HepG2 (cell line): ENCODE measurements at regions not wholly inside any gene's neighbourhood (a gene's known extent, or its start where the extent isn't known, plus 50 kb on each side); places are given as distances from the start of the nearest gene placed in this dataset.

ENCODE experiments used
- ARID3A ChIP-seq: IDR thresholded peaks from 2 replicates; pipeline ENCODE4 v1.6.1; 2012; ENCODE audit warnings: low read depth, low read length, improper control_type of control experiment
- BCL6 ChIP-seq: IDR thresholded peaks from 2 replicates; pipeline ENCODE4 v1.6.1; 2016; ENCODE audit warnings: missing genetic modification reagents, missing compliant biosample characterization
- CEBPZ ChIP-seq: IDR thresholded peaks from 2 replicates; pipeline ENCODE4 v1.6.1; 2012; ENCODE audit warnings: low read length, improper control_type of control experiment
- FOXK1 ChIP-seq: sonication (generic); formaldehyde crosslinking; IDR thresholded peaks from 2 replicates; pipeline ENCODE4 v1.4.0; 2020; ENCODE audit warnings: low read depth, missing genetic modification reagents, borderline replicate concordance
- HOXA3 ChIP-seq: sonication (generic); formaldehyde crosslinking; IDR thresholded peaks from 2 replicates; pipeline ENCODE4 v1.5.0; 2020; ENCODE audit warnings: missing genetic modification reagents
- MTA1 ChIP-seq: sonication (generic); formaldehyde crosslinking; IDR thresholded peaks from 2 replicates; pipeline ENCODE4 v1.4.0; 2020; ENCODE audit warnings: missing genetic modification reagents, mild to moderate bottlenecking, borderline replicate concordance
- NCOA1 ChIP-seq: sonication (generic); formaldehyde crosslinking; IDR thresholded peaks from 2 replicates; pipeline ENCODE4 v1.9.0; 2021; ENCODE audit warnings: missing genetic modification reagents
- NR2F2 ChIP-seq: IDR thresholded peaks from 2 replicates; pipeline ENCODE4 v1.6.1; 2012; ENCODE audit warnings: low read depth, inconsistent platforms, borderline replicate concordance
- PHF8 ChIP-seq: sonication (generic); formaldehyde crosslinking; IDR thresholded peaks from 2 replicates; pipeline ENCODE4 v1.5.0; 2020; ENCODE audit warnings: missing genetic modification reagents
- POLR2A ChIP-seq, 2 experiments: IDR thresholded peaks; 2 replicates each; pipeline ENCODE4 v1.6.1; 2011; ENCODE audit warnings: low read depth in 2 of 2, low read length in 2 of 2, mild to moderate bottlenecking in 1 of 2, moderate library complexity in 1 of 2; ENCODE audit not compliant: insufficient read depth in 1 of 2
- RBAK ChIP-seq: sonication (generic); formaldehyde crosslinking; IDR thresholded peaks from 2 replicates; pipeline ENCODE4 v1.5.1; 2020; ENCODE audit warnings: mild to moderate bottlenecking, missing genetic modification reagents
- RBFOX2 ChIP-seq: fragments of 200-400 bp; formaldehyde crosslinking; IDR thresholded peaks from 2 replicates; pipeline ENCODE4 v1.6.1; 2017; ENCODE audit warnings: low read depth, mild to moderate bottlenecking, low read length
- RBM22 ChIP-seq: fragments of 200-400 bp; formaldehyde crosslinking; optimal IDR thresholded peaks from 2 replicates; pipeline ENCODE3; 2017; ENCODE audit warnings: mild to moderate bottlenecking, low read length, moderate library complexity
- RORA ChIP-seq: sonication (generic); formaldehyde crosslinking; IDR thresholded peaks from 2 replicates; pipeline ENCODE4 v1.5.0; 2020; ENCODE audit warnings: mild to moderate bottlenecking, missing genetic modification reagents, moderate library complexity
- SMAD9 ChIP-seq: sonication (generic); formaldehyde crosslinking; IDR thresholded peaks from 2 replicates; pipeline ENCODE4 v1.5.1; 2020; ENCODE audit warnings: mild to moderate bottlenecking, missing genetic modification reagents
- ZMYM3 ChIP-seq: sonication (generic); formaldehyde crosslinking; IDR thresholded peaks from 2 replicates; pipeline ENCODE4 v1.5.1; 2020; ENCODE audit warnings: mild to moderate bottlenecking, missing genetic modification reagents
- ZNF501 ChIP-seq: sonication (generic); formaldehyde crosslinking; IDR thresholded peaks from 2 replicates; pipeline ENCODE4 v1.5.1; 2020; ENCODE audit warnings: mild to moderate bottlenecking, moderate library complexity, missing genetic modification reagents
- ZNF510 ChIP-seq: sonication (generic); formaldehyde crosslinking; IDR thresholded peaks from 2 replicates; pipeline ENCODE4 v1.4.0; 2020; ENCODE audit warnings: low read depth, mild to moderate bottlenecking, missing genetic modification reagents
- ZNF558 ChIP-seq: sonication (generic); formaldehyde crosslinking; IDR thresholded peaks from 2 replicates; pipeline ENCODE4 v1.9.0; 2022; ENCODE audit warnings: mild to moderate bottlenecking, missing genetic modification reagents, borderline replicate concordance
- ZNF615 ChIP-seq: sonication (generic); formaldehyde crosslinking; IDR thresholded peaks from 2 replicates; pipeline ENCODE4 v1.5.0; 2020; ENCODE audit warnings: mild to moderate bottlenecking, missing genetic modification reagents, borderline replicate concordance
- ZNF770 ChIP-seq: sonication (generic); formaldehyde crosslinking; IDR thresholded peaks from 2 replicates; pipeline ENCODE4 v1.5.0; 2020; ENCODE audit warnings: mild to moderate bottlenecking, missing genetic modification reagents
- ZNF777 ChIP-seq: sonication (generic); formaldehyde crosslinking; IDR thresholded peaks from 2 replicates; pipeline ENCODE4 v1.4.0; 2020; ENCODE audit warnings: missing genetic modification reagents
- ZNF781 ChIP-seq: sonication (generic); formaldehyde crosslinking; IDR thresholded peaks from 2 replicates; pipeline ENCODE4 v1.5.1; 2020; ENCODE audit warnings: borderline replicate concordance, mild to moderate bottlenecking, missing genetic modification reagents; ENCODE audit errors: not compliant biosample characterization
- ZSCAN30 ChIP-seq: sonication (generic); formaldehyde crosslinking; IDR thresholded peaks from 2 replicates; pipeline ENCODE4 v1.5.0; 2020; ENCODE audit warnings: mild to moderate bottlenecking, missing genetic modification reagents

- TF ChIP-seq ZSCAN30 (CRISPR knock-in tag) (no peak), ZNF781 (CRISPR knock-in tag) (no peak), ARID3A (no peak), SMAD9 (CRISPR knock-in tag) (no peak), FOXK1 (0 out of 2 replicates have a peak, but pooled peaks have one; percentile 12), RORA (no peak), ZNF615 (CRISPR knock-in tag) (no peak), PHF8 (CRISPR knock-in tag) (no peak), MTA1 (no peak; the same call in 1 of the 2 replicates), ZMYM3 (CRISPR knock-in tag) (peak; percentile 48; the same call in 1 of the 2 replicates), HOXA3 (CRISPR knock-in tag) (peak; percentile 76), ZNF501 (CRISPR knock-in tag) (0 out of 2 replicates have a peak, but pooled peaks have one; percentile 30), ZNF770 (CRISPR knock-in tag) (peak; percentile 77), ZNF777 (CRISPR knock-in tag) (no peak), POLR2A (IDR thresholded peaks at IDR 0.05; ENCODE audit: insufficient read depth in 1 of 2, low read depth in 2 of 2, low read length in 2 of 2) (peak; percentile 24 to 47; a peak in 2 of 4 replicates), RBFOX2 (peak; percentile 89), NR2F2 (no peak), NCOA1 (no peak), ZNF558 (CRISPR knock-in tag) (no peak), BCL6 (CRISPR knock-in tag) (peak; percentile 73), RBAK (CRISPR knock-in tag) (no peak), RBM22 (peak; percentile 64), ZNF510 (CRISPR knock-in tag) (no peak), CEBPZ (no peak)
Measured at GRCh38 chr17:13403982-13404946, 197.5 kb downstream of the HS3ST3A1 start (continued).
